ENCODE measurements at regions not wholly inside any gene's neighbourhood (a gene's known extent, or its start where the extent isn't known, plus 50 kb on each side); places are given as distances from the start of the nearest gene placed in this dataset.
"Not testable (repeated sequence)": the region's sequence is repeated elsewhere in the genome, so short reads cannot be mapped to it uniquely, and the experiment has no call there.

DNA sequence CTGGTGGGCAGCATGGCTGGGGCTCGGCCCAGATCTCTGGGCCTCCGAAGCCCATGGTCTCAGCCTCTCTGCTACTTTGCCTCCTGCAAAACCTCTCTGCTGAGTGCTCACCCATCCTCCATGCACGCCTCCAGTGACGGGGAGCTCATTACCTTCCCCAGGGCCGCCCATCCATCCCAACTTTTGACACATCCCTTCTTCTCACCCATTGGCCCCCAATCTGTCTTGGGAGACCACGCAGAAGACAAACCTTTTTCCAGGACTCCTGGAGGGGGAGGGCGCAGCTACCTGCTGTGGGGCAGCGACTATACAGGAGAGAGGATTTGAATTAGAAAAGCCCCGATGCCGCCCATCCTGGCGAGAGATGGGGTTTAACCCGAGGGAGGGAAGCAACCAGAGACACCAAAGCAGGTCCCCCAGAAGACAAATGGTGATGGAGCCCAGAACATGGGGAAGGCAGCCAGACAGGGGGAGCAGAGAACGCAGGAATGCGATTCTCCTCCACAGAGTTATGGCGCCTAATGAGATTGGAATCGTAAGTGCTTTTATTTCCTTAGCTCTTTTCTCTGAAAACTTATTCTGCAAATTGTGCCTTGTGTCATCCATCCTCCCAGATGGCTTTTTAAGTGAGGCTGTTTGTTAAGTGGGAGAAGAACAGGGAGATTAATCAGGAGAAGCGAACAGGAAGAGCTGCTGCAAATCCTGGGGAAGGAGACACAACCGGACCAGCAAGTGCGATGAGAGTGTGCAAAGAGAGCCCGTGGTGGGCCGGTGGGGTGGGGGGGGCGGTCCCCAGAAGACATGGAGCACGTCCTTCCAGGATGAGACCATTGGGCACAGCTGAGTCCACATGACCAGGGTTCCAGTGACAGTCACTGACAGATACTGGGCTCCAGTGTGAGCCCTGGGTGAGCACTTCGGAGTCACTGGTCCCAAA, 623.5 kb downstream of the MATN1 start:
- Histone ChIP-seq H3K9ac (ENCODE audit: low read length) (no peak overlapping the region), H3K9me2 (ENCODE audit: insufficient read depth) (no peaks in the 10 kb centered on the region), H2AFZ (ENCODE audit: low read depth, low read length, poor library complexity, severe bottlenecking) (no peak overlapping the region), H3K36me3 (ENCODE audit: control insufficient read depth in 1 of 2, insufficient read depth in 2 of 2, low read length in 2 of 2) (no peaks in the 10 kb centered on the region), H3K4me3 (replicated peaks in 1 of 2; ENCODE audit: low read depth in 1 of 2, low read length in 2 of 2) (no peak overlapping the region), H3K4me2 (ENCODE audit: low read length) (no peak overlapping the region), H3K79me2 (ENCODE audit: insufficient read depth, low read length) (no peaks in the 10 kb centered on the region), H3K9me3 (ENCODE audit: control insufficient read depth in 1 of 2, insufficient read depth in 1 of 2, low read depth in 1 of 2, low read length in 2 of 2) (no peaks in the 10 kb centered on the region), H3K27me3 (ENCODE audit: insufficient read depth, low read length) (0 out of 2 replicates have a peak, but pooled peaks cover 4% of the 10 kb centered on the region), H3K4me1 (ENCODE audit: control insufficient read depth in 1 of 2, insufficient read depth in 2 of 2, low read length in 2 of 2) (peaks cover 0 to 4% of the 10 kb centered on the region in 2 experiments; a peak in 1 of 4 replicates), H4K20me1 (ENCODE audit: insufficient read depth) (no peaks in the 10 kb centered on the region), H3K27ac (ENCODE audit: low read depth, low read length) (no peak overlapping the region)
- ChIA-PET CTCF (no interaction called here), RAD21 (ENCODE audit: low non-redundant PET in 1 of 2, low total read pairs in 2 of 2, uncharacterized antibody in 2 of 2, unreplicated experiment in 2 of 2) (no interaction called here), POLR2A (no interaction called here)
- intact Hi-C loops (cut with micrococcal nuclease) = no loop called here
- no peak for DNase-seq (ENCODE audit: low read depth, low spot score)
- ATAC-seq = no peak
- BruUV-seq (replicated peaks) = no TSS peak
- TF ChIP-seq ZFX (IDR thresholded peaks at IDR 0.05) (no peak), RAD21 (IDR thresholded peaks at IDR 0.05; ENCODE audit: low read depth) (no peak), POLR2AphosphoS5 (IDR thresholded peaks at IDR 0.05; ENCODE audit: low read depth, low read length) (no peak), EGR1 (IDR thresholded peaks at IDR 0.05; ENCODE audit: low read depth) (no peak), FOSL1 (IDR thresholded peaks at IDR 0.05; ENCODE audit: low read depth) (no peak), ZNF274 (IDR thresholded peaks at IDR 0.05; ENCODE audit: low read depth, low read length) (no peak), TCF7L2 (IDR thresholded peaks at IDR 0.05; ENCODE audit: borderline replicate concordance, extremely low read depth, insufficient read depth, insufficient read length) (no peak)
- TF ChIP-seq, protein P1, sequence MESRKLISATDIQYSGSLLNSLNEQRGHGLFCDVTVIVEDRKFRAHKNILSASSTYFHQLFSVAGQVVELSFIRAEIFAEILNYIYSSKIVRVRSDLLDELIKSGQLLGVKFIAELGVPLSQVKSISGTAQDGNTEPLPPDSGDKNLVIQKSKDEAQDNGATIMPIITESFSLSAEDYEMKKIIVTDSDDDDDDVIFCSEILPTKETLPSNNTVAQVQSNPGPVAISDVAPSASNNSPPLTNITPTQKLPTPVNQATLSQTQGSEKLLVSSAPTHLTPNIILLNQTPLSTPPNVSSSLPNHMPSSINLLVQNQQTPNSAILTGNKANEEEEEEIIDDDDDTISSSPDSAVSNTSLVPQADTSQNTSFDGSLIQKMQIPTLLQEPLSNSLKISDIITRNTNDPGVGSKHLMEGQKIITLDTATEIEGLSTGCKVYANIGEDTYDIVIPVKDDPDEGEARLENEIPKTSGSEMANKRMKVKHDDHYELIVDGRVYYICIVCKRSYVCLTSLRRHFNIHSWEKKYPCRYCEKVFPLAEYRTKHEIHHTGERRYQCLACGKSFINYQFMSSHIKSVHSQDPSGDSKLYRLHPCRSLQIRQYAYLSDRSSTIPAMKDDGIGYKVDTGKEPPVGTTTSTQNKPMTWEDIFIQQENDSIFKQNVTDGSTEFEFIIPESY (IDR thresholded peaks at IDR 0.05; ENCODE audit: extremely low read depth, insufficient replicate concordance, low read length) = no peak

DNA sequence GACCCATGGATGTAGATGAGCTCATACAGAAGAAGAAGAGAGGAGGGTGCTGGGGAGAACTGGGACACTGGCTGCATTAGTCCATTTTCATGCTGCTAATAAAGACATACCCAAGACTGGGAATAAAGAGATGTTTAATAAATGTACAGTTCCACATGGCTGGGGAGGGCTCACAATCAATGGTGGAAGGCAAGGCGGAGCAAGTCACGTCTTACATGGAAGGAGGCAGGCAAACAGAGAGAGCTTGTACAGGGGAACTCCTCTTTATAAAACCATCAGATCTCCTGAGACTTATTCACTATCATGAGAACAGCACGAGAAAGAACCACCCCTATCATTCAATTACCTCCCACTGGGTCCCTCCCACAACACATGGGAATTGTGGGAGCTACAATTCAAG, 625.5 kb downstream of the MATN1 start:
- intact Hi-C loops (cut with micrococcal nuclease); H3K27me3 ChIP-seq (ENCODE audit: insufficient read depth, low read length); H2AFZ ChIP-seq (ENCODE audit: low read depth, low read length, poor library complexity, severe bottlenecking); H3K9me2 ChIP-seq (ENCODE audit: insufficient read depth); H3K79me2 ChIP-seq (ENCODE audit: insufficient read depth, low read length); H3K4me2 ChIP-seq (ENCODE audit: low read length); H3K36me3 ChIP-seq (ENCODE audit: control insufficient read depth in 1 of 2, insufficient read depth in 2 of 2, low read length in 2 of 2); H3K9me3 ChIP-seq (ENCODE audit: control insufficient read depth in 1 of 2, insufficient read depth in 1 of 2, low read depth in 1 of 2, low read length in 2 of 2); H4K20me1 ChIP-seq (ENCODE audit: insufficient read depth); H3K4me1 ChIP-seq (ENCODE audit: control insufficient read depth in 1 of 2, insufficient read depth in 2 of 2, low read length in 2 of 2); RAD21 ChIA-PET (ENCODE audit: low non-redundant PET in 1 of 2, low total read pairs in 2 of 2, uncharacterized antibody in 2 of 2, unreplicated experiment in 2 of 2); H3K9ac ChIP-seq (ENCODE audit: low read length); POLR2A ChIA-PET; ATAC-seq; H3K4me3 ChIP-seq (replicated peaks in 1 of 2; ENCODE audit: low read depth in 1 of 2, low read length in 2 of 2); BruUV-seq (replicated peaks); DNase-seq (ENCODE audit: low read depth, low spot score); H3K27ac ChIP-seq (ENCODE audit: low read depth, low read length): not testable (repeated sequence)
- CTCF ChIA-PET = interaction anchor here (1.3 kb wide), 1 partner anchor 12 kb away, joined by 3 read pairs; no protein-coding TSS in a partner anchor

Measured in HCT116 (cell line).